SKM-1 (cell line): ENCODE measurements at regions not wholly inside any gene's neighbourhood (a gene's known extent, or its start where the extent isn't known, plus 50 kb on each side); places are given as distances from the start of the nearest gene placed in this dataset.

ENCODE experiments used
- DNase-seq: peaks from one replicate; lab custom pipeline; 2025; ENCODE audit not compliant: unreplicated experiment; lab: John Stamatoyannopoulos, UW

DNA sequence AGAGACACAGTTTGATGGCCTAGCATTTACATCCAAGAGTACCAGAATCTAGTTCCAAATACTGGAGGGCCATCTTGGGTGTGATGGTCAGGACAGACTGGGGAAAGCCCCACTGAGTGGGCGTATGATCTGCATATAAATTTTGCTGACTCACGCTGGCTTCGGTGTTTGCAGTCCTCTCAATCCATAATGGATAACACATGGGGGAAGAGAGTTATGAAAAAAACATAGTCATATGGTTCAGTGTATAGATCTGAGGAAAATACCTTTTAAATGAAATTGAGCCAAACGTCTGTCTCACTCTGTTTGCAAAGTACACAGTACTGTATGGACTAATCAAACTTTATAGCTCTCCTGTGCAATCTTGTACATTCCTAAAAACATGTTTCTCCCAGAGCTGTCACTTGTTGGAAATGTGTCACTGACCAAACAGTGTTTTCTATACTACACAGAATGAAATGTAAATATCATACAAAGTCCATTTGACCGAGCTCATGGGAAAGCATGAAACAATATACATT lies 125.3 kb upstream of the THBS1 start:
- no peak for DNase-seq

DNA sequence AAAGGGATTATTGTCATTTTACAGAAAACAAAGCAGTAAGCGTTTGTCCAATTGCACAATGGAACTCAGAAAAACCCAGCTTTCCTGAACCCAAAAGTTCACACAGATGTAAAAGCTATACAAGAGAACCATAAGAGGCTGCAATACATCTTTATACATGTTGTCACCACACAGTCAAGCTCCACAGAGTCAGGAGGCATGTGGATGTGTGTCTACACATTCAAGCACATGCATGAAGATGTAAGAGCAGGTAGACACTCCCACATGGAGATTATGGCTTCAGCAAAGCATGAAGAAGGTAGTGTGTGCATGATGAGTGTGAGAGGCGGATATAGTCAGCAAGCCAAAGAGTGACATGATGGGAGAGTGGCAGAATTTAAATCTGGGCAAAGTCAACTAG lies 124.7 kb upstream of the THBS1 start:
- DNase-seq, result no peak

DNA sequence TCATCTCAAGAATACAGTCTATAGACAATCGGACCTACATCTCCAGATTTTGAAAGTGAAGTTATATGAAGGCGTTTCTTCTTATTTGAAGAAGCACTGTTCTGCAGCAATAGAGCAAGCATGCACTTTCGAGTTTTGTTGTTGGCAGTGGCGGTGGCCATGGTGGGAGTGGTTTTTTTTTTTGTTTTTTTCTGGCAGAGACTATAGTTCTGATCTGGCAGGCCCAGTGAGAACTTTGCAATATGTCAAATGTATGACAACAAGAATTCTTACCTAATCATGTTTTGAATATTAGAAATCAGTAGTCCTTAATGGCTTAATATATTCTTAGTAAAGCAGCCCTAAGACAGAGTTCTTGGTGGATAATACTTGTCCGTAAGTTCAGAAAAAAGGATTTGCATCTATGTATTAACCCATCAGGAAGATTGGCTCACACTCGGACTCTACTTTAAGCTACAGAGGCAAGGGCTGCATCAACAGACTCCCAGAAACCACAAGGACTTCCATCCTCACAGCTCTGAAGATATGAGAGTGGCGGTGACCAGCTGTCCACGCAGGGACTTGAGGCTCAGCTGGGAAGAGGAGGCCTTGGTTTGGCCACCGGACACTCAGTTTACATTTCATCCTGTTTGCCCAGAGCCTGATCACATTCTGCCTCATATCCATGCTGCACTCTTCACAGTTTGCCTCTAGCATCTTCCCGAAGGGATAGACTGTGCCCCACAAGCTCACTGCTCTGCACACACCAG lies 124.1 kb upstream of the THBS1 start:
- DNase-seq, result no peak

DNA sequence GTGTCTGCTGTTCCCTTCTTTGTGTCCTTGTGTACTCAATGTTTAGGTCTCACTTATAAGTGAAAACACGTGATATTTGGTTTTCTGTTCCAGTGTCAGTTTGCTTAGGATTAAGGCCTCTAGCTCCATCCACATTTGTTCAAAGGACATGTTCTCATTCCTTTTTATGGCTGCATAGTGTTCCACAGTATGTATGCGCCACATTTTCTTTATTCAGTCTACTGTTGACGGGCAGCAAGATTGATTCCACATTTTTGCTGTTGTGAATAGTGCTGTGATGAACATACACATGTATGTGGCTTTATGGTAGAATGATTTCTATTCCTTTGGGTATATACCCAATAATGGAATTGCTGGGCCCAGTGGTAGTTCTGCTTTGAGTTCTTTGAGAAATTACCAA lies 122.7 kb upstream of the THBS1 start:
- DNase-seq, result no peak

DNA sequence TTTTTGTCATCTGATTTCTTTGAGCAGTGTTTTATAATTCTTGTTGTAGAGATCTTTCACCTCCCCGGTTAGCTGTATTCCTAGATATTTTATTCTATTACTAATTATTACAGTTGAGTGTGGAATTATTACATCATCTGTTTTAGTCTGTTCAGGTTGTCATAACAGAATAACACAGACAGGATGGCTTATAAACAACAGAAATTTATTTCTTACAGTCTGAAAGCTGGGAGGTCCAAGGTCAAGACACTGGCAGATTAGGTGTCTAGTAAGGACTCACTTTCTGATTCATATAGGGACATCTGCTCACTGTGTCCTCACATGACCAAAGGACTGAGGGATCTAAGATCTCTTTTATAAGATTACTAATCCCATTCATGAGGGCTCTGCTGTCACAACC lies 121.3 kb upstream of the THBS1 start:
- DNase-seq, result no peak

DNA sequence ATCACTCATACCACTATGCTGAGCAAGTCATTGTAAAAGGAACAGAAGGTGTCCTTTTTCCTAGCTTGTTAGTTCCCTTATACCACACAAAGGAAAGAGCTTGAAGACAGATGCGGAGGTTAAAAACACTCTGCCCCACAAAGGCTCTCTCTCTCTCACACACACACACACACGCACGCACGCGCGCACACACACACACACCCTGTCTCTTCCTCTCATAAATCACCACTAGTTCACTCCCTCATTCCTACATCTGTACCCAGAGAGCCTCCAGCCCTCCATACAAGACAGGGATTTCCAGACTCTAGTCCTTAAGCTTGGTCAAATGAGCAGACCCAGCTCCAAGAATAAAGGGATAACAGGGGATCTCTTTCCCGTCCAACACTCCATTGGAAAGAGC lies 120.1 kb upstream of the THBS1 start:
- no peak for DNase-seq

DNA sequence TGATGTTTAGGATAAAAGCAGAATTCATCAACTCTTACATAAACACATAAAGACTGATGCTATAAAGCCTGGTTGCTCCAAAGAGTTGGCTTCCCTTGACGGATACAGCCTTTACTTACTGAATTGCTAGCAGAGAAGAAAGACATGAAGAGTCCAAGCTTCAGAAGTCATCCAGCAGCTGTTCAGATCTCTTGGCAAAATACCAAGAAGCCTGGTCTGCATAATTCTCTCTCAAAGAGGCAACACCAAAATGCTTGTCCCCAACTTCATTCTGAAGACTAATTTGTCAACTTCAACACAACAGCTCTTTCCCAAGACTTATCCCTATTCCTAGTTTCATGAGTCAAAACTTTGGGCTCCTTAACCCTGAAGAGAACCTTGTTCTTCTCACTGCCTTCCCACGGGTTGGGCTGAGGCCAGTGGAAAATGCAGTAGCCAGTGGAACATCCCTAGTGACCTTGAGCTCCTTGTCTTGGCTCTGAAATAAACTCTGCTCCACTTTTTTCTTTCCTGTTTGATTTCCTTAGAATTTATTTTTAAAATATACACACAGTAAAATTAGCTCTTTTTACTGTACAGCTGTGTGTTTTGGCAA lies 119.2 kb upstream of the THBS1 start:
- DNase-seq, result no peak

DNA sequence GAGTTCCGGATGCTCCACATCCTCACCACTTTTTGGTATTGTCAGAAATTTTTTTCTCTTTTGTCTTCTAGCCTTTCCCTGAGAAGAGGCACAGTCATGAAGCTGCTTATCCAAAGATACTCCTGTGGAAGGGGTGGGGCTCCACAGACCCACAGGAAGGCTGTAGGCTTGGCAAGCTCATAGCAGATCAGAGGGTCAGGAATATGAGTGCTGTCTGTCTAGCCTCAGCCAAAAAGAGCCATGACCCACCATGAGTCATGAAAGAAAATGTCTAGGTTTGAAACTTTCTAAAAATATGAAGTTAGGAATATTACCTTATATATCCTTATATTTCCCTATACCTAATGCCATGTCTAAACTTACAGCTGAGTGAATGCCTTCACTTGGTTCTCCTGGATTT lies 118.2 kb upstream of the THBS1 start:
- no peak for DNase-seq

DNA sequence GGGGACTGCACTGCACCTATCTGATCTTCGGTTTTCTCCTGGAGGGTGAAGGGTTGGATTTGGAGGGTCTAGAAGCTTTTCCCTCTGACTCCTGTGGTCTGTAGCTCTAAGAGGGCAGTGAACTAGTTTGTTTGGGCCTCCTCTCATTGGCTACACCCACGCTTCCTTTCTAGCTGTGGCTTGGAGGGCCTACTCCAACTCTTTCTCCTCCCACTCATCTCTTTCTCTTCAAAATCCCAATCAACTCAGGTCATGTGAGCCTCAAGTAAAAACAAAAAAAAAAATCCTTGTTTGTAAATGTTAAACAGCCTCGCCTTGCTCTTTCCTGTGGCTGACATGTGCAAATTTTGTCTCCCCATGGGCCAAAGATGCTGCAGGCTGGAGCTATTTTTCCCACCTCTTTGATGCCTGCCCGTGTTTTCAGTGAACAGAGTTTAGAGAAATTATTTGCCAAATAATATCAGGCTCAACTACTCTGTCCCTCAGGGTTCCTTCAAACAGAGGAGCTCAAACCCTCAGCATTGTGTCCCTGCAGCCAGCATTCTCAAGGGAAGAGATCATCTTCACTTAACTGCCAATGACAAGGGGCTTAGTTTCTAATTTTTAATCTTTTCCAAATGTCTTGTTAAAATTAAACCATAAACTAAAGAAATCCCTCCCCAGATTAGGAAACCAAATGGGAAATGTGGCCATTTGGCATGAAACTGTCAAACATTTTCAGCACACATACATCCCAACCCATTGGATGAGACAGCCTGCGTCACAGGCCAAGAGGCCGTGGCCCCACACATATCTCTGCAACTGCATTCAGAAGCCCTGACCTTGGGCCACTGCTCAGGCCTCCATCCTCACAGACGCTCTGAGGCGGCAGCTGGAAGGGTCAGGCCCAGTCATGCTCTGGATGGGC lies 114.8 kb upstream of the THBS1 start:
- DNase-seq, result no peak

DNA sequence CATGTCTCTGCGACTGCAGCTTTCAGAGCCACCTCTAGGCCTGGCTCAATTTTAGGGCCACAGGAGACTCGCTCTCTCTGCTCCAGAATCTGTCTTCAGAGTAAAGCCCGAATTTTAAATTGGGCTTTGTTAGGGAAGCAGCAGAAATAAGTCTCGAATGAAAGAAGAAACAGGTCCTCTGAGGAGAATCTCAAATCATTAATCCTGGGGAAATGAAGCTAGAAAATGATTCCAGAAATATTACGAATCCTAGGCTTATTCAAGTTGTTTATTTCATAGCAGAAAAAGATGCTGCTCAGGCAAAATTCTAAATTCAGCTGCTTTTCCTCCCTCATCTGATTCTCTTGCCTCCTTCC lies 114.2 kb upstream of the THBS1 start:
- DNase-seq, result no peak

DNA sequence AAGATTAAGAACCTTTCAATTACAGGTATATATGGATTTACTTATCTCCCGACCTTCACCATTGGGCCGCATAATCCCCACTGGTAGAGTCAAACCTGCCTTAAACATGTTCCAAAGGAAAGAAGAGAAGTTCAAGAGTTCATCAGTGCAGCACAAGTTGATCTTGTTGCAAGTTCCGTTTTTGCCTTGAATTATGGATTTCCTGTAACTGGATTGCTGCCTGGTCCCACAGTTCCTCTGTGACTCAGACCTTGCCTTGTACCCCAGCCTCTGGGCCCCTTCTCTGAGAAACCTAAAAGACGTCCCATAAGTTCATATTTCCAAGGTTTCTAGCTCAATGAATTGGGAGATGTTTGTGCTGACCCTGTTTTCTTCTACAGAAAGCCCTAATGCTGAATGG lies 112.5 kb upstream of the THBS1 start:
- DNase-seq, result peak; percentile 93

DNA sequence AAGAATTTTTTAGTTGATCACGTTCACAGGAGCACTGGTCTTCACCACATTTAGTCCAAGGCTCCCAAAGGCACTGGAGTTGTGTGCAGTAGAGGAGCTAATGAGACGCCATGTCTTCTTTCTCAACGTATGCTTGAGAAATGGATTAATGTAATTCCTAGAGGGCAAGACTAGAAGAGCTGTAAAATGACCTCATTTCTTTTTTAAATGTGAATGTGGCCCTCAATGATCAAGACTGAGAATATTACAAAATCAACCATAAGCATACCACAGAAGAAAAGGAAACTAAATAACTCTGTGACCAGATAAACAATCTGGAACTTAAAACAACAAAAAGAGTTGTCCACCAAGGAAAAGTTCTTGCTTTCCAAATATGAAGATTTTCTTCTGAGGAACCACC lies 112.1 kb upstream of the THBS1 start:
- DNase-seq, result no peak

DNA sequence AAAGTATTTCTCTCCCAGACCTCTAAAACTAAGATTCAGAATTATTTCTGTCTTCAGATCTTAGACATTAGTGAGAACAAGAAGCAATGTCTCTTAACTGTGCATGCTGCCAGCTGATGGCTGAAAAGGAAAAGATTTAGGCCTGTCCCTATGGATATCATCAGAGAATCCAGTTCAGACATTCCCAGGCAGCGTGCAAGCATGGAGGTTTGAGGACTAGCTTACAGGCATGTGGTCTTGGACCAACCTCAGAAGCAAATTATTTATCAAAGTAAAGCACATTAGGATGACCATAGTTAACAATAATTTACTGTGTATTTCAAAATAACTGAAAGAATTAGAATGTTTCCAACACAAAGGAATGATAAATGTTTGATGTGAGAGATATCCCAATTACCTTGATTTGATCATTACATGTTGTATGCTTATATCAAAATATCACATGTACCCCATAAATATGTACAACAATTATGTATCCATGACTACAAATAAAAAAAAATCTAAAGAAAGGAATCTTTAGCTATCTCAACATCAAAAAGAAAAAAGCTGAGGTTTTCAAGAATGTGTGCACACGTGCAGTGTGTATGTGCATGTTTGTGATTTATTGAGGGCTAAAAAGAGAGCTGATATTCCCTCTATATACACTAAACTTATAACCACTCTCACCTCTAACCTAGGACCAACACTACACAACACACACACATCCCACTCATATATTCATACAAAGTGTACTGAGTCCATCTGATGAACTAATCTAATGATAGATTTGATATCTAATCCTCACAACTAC lies 108.9 kb upstream of the THBS1 start:
- no peak for DNase-seq

DNA sequence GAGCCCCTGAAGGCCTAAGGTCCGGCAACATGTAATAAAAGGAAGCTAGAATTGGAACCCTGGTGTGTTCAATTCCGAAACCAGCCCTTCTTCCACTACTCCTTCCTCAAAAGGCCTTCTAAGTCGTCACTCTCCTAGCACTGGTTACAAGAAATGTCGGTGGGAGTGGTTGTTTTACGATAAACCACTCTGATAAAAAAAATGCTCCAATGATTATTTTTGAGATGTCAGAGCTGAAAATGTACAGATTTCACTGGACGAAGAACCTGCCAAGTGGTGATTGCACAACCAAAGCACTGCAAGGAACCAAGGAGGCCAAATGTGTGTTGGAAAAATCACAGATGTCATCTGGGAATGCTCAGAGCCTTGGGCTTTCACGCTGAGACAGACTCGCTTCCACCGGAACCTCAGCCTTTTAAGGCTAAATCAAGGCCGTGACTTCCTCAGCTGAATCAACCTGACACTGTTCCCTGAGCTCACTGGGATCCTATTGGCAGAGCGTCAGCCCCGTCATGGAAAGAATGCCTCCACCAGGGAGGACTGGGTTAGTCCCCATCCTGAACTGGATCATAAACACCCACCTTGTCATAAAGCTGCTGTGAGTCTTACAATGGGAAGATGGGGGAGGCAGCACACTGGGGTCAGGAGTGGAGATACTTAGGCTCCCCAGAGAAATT lies 108.1 kb upstream of the THBS1 start:
- DNase-seq, result no peak

DNA sequence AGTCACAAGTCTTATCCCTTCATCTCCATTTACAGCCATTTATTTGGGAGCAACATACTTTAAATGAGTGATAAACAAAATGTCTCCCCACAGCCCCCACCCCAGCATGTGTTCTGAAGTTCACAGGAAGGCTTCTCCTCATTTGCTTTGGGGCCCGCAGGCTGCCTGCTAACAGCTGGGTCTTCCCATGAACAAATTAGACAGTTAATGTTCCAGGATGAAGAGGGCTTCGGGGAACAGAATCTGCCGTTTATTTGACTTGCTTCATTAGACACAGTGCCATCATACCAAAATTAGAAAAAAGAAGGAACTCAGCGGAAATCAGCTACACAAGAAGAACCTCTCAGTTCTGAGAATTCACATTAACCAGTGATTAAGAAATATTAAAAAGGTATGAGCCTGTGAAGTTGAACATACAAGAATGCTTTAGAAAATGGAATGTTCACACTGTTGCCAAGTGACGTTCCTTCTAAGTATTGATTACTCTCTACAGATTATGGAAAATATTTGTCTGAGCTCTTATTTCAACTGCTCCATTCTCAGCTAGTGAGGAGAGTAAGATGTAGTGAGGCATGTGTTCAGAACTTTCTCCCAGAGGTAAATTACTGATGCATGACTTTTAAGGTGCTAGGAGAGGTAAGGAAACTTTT lies 107.5 kb upstream of the THBS1 start:
- no peak for DNase-seq

DNA sequence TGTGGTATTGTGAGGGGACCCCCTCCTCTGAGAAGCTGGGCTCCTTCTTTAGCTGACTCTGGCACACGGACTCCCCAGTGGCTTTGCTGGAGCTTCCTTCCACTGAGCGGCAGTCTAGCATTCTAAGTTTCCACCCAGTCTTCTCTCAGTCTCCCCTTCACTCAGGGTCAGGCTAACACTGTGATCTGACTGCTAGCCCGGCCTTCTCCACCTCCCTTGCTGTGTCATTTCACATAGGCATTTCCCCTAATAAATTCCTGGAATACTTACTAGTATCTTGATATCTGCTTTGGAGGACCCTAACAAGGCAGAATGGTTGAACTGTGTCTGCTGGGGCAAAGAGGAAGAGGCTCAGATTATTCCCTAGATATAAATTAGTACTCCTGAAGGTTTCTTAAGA lies 106.2 kb upstream of the THBS1 start:
- no peak for DNase-seq

DNA sequence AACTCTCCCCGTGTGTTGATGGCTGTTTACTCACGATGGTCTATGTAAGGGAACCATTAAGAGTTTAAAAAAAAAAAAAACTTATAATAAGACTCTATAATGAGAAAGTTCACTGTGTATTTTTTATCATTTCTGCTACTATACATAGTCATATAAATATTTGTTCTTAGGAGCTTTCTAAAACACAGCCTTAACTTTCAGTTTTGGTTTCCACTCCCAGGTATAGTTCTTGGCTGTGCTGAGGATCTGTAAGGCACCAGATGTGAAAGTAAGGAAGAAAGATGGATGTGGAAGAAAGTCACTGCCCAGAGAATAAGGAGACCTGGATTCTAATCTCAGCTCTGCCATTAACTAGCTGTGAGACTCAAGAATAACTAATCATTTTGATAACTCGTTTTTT lies 101.9 kb upstream of the THBS1 start:
- no peak for DNase-seq

DNA sequence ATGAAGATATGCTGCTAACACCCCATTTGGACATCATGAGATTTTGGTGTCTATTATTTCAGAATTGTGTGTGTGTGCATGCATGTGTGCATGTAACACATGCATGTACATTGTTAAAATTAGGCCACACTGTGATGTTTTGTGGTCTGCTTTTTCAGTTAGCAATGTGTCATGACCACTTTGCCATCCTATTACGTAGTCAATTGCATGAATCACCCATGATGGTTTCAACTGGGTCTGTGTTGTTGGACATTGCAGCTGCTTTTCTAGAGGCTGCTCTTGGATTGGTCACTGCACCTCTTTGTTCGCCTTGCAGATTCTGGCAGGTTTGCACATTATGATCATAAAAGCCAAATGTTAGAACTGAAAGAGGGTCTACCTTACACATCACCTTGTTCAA lies 101.0 kb upstream of the THBS1 start:
- no peak for DNase-seq

DNA sequence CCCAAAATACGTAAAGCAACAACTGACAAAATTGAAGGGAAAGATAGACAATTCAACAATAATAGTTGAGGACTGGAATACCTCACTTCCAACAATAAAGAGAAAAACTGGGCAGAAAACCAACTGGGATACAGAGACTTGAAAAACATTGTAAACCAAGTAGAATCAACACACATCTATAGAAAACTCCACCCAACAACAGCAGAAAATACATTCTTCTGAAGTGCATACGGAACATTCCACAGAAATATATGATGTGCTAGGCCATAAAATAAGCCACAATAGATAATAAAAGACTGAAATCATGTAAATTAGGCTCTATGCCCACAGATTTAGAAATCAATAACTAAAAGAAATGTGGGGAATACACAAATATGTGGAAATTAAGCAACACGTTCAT lies 98.4 kb upstream of the THBS1 start:
- no peak for DNase-seq
